GM18511 (cell line): ENCODE measurements at regions not wholly inside any gene's neighbourhood (a gene's known extent, or its start where the extent isn't known, plus 50 kb on each side); places are given as distances from the start of the nearest gene placed in this dataset.
"Not testable (repeated sequence)": the region's sequence is repeated elsewhere in the genome, so short reads cannot be mapped to it uniquely, and the experiment has no call there.

Experiments used
- ATAC-seq: cut with Tn5 transposase; IDR thresholded peaks from one replicate; pipeline ENCODE4 v1.9.1; 2021; ENCODE audit warnings: mild to moderate bottlenecking, moderate library complexity; ENCODE audit not compliant: unreplicated experiment

DNA sequence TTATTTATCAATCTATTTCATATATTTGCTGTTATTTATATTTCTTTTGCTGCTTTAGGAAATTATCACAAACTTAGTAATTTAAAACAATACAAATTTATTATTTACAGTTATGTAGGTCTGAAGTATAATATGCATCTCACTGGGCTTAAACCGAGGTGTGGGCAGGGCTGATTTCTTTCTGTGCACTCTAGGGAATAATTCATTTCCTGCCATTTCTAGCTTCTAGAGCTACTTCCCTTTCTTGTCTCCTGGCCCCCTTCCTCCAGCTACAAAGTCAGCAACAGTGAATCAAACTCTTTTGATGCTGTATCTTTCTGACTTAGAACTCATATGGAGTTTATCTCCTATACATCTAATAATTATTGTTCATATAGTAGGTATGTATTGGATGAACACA, 303.5 kb upstream of the ARSJ start:
- peak; percentile 80 for ATAC-seq

DNA sequence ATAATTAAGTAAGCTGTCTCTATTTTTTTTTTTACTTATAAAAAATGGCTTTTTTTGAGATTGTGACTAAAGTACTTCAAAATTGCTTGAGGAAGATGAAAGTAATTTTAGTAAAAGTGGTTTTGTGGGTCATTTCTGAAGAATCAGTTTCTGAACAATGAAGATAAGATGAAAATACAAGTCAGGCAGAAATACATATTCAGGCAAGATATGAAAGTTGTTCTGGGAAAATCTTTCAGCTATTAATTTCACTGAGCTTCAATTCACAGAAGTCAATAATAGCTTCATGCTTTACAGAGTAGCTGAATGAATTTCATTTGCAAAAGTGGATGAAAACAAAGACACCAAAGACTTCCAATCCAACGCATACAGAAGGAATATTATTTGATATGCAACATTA, 305.2 kb upstream of the ARSJ start:
- peak; percentile 76 for ATAC-seq

DNA sequence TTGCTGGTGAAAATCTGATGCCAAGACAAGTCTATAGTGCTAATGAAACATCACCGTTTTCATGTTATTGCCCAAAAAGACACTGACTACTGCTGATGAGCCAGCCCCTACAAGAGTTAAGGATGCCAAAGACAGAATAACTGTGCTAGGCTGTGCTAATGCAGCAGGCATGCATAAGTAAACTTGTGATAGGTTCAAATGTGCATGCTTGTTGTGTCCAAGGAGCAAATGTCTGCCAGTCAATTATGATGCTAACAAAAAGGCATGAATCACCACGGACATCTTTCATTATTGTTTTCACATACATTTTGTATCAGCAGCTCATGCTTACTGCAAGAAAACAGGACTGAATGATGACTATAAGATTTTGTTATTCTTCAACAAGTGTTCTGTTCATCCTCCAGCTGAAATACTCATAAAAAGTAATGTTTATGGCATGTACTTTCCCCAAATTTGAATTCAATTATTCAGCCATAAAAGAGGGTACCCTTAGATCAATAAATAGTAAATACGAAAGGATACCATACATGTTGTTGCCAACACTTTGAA, 306.9 kb upstream of the ARSJ start:
- ATAC-seq = no peak

DNA sequence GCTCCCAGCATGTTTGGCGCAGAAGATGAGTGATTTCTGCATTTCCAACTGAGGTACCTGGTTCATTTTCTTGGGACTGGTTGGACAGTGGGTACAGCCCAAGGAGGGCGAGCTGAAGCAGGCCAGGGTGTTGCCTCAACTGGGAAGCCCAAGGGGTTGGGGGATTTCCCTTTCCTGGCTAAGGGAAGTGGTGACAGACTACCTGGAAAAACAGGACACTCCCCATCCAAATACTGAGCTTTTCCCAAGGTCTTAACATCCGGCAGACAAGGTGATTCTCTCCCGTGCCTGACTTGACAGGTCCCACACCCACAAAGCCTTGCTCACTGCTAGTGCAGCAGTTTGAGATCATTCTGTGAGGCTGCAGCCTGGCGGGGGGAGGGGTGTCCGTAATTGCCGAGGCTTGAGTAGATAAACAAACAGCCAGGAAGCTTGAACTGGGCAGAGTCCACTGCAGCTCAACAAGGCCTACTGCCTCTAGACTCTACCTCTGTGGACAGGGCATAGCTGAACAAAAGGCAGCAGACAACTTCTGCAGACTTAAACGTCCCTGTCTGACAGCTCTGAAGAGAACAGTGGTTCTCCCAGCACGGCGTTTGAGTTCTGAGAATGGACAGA, 307.7 kb upstream of the ARSJ start:
- no peak for ATAC-seq

DNA sequence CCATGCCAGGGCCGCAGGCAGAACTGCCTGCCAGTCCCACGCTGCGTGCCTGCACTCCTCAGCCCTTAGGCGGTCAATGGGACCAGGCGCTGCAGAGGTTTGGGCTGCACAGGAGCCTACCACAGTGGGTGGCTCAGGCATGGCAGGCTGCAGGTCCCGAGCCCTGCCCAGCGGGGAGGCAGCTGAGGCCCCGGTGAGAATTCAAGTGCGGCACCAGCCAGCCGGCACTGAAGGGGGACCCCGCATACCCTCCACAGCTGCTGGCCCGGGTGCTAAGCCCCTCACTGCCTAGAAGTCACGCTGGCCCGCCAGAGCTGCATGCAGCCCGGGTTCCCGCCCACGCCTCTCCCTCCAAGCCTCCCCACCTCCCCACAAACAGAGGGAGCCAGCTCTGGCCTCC, 302.5 kb upstream of the UGT8 start:
- ATAC-seq = no peak

DNA sequence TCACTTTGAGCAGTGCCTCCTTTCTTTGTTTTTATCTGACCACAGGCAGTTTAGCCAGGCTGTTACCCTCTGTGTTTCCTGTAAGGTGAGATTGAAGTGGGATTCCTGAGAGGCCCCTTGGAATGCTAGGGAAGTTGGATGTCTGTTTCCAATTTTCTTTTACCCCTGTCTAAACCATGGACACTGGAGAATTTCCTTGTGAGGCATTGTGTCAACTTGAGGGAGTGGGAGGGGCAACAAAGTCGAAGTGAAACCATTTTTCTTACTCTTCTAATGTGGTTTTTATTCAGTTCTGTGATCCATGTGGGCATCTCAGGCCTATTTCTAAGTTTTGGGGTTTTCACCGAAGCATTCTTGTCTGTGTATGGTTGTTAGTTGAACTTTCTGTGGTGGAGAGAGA, 296.1 kb upstream of the UGT8 start:
- peak; percentile 68 for ATAC-seq

DNA sequence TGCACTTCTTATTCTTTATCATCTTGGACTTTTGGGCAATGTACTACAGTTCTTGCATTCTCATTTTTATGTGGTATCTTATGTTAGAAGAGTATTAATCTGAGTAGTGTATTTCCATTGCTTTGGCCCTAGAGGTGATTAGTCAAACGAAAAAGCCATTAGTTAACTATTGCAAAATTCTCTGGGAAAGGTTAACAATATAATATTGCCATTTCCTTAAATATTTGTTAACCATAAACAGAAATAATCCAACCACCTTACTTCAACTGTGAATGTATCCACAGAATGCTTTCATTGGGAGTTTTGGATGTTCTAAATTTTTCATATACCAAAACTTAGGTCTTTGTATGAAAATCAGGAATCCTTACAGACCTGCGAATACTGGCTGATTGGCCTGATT, 294.6 kb upstream of the UGT8 start:
- ATAC-seq = no peak

DNA sequence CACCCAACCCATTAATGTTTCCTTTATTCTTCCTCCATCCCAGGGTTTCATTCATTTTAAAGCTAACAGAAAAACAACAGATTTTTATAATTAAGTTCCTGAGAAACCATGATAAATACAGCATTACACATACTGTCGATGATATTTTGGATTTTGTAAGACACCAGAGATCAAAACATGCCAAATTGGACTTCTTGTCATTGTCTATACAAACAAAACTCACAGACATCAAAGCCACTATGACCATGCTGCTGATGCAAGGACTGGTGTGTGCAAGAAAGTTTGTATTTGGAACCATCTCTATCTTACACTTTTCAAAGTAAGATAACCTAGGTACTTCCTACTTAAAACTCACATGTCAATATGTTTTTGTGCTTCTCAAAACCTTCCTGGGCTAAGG, 294.0 kb upstream of the UGT8 start:
- ATAC-seq = no peak

DNA sequence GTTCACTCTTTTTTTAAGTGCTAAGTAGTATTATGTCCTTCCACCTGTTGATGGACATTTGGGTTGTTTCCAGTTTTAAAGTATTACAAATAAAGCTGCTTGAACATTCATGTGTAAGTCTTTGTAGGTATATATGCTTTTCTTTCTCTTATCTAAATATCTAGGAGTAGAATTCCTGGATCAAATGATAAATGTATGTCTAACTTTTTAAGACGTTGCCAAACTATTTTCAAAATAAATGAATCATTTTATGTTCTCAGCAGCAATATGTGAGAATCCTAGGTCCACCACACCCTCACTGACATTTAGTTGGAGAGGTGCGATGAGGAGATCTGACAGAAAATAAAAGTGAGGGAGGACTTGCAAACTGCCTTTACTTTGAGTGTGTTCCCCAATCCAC, 291.7 kb upstream of the UGT8 start:
- no peak for ATAC-seq

DNA sequence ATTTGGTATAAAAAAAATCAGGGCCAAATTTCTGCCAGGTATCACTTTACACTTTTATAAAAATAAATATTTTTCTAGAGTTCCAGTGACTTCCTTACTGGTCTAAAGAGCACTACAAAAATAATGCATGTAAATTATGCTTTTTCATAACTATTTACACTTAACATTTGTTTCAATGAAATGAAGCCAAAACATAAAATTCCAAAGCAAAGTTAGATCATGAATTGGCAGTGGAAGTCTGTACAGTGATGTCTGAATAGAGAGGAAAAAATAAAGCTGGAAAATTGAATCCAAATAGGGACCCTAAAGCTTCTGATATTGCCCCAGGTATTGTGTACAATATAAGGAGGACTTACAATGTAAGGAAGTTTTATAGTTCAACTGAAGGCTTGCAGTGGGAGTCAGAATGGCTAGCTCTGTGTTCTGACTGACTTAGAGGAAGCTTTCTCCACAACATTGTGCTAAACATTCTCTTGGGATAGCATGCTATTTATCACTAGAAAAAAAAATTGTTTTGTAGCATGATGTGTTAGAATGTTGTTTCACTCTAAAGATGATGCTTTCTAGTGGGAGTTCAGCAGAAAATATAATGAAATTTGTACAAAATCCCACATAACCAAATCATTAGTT, 288.2 kb upstream of the UGT8 start:
- no peak for ATAC-seq

DNA sequence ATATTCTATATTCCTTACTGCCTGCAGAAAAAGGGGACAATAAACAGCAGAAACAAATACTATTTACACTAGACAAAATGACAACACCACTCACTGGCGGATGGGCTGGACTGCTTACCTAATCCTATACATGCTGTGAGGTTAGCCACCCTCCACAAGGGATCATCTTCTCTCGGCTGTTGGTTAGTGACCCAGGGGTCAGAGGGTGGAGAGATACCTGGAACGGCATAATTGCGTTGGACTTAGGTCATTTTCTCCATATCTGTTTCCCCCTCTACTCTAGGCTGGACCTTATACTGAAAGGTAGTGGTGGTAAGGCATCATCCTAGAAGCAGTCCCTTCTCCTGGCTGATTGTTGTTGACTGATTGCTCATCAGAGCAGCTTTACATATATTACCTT, 286.8 kb upstream of the UGT8 start:
- ATAC-seq = no peak

DNA sequence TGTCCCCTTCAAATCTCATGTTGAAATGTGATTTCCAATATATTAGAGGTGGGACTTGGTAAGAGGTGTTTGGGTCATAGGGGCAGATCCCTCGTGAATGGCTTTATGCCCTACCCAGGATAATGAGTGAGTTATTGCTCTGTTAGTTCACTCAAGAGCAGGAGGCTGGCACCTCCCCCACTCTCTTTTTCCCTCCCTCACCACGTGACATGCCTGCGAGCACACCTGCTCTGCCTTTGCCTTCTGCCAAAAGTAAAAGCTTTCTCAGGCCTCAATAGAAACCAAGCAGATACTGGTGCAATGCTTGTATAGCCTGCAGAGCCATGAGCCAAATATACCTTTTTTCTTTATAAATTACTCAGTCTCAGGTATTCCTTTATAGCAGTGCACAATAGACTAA, 286.3 kb upstream of the UGT8 start:
- ATAC-seq = no peak

DNA sequence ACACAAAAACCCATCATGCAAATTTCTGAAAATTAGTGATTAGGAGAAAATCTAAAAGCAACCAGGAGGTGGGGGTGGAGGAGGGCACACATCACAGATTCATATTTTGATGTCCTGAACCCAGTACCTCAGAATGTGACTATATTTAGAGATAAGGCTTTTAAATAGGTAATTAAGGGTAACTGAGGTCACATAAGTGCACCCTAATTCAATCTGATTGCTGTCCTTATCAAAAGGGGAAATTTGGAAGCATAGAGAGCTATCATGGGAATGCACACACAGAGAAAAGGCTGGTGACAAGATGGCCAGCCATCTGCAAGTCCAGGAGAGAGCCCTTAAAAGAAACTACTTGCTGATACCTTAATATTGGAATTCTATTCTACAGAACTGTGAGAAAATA, 281.8 kb upstream of the UGT8 start:
- ATAC-seq = no peak

DNA sequence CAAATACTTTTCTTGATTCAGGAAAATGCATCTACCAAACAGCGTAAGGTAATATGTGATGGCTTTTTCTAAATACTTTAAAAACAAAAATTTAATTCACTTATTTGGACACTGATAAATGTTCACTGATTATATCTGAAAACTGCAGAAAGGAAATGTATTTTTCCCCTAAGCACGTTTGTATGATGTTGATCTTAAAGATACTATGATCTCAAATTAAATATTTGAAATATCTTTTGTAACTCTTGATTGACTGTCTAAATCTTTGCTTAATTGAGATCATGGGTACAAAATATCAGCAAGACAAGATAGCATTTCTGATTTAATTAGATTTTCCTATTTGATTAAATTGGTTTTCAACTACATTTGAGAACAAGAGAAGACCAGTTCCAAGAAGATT, 281.0 kb upstream of the UGT8 start:
- no peak for ATAC-seq

DNA sequence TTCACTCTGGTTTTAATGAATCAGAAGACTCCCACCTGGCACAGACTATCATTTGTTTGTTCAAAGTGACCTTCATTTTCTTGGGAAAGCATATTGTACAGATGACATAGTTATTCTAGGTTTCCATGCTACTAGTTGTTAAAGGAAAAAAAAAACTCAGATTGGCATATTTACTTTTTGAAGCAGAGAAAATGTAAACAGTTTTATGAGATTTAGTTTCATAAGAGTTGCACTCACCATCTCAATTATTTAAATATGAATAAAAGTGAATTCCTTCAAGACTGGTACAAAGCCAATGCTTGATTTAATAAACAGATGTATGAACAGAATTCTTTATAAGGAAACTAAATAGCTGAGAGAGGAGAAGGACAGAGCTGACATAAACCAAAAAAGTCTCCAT, 280.3 kb upstream of the UGT8 start:
- ATAC-seq = no peak

DNA sequence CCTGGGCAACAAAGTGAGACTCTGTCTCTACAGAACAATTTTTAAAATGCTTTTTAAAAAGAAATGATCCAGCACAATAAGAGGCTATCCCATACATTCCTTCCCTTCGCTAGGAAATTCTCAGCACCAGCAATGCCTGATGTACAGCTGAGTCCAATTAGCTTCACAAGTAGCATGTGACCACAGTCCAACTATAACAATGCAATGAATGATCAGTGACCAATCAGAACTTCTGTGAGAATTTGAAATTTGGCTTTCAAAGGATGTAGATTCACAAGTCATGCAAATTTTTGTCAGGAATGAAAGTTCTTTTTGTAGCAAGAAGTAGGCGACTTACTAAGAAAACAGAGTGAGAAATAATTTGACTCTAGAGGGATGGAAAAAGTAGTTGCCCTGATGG, 278.5 kb upstream of the UGT8 start:
- no peak for ATAC-seq

DNA sequence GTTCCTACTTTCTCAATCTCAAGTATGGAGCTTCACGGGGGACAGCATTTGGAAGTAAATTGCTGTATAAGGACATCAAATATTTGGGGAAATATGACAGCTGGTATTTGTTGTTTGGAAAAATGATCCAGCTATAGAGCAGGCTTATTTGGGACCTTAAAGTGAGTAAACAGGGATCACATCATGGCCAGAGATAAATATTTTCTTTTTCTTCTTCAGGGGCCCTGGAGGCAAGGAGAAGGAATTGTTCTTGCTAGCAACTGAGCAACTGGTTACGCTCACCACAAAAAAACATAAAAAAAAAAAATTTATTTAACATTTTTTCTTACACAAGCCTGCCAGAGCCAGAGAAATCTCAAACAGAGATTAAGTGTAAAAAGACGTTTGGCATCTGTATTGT, 277.2 kb upstream of the UGT8 start:
- ATAC-seq = no peak

DNA sequence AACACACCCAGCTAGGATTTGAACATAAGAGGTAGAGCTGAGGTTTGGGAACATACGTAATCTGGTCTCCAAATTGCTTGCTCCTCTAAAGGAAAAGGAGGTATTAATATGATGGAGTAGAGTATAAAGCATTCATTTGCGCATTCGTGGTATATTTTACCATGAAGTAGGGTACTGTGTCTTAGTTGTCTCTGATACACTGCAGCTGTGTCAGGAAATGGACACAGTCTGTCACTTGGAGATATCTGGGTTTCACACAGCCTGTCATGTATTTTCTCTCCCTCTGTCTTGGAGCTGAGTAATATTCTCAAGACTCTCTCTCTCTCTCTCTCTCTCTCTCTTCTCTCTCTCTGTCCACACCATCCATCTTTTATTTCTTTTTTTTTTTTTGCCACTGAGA, 274.8 kb upstream of the UGT8 start:
- ATAC-seq = no peak

DNA sequence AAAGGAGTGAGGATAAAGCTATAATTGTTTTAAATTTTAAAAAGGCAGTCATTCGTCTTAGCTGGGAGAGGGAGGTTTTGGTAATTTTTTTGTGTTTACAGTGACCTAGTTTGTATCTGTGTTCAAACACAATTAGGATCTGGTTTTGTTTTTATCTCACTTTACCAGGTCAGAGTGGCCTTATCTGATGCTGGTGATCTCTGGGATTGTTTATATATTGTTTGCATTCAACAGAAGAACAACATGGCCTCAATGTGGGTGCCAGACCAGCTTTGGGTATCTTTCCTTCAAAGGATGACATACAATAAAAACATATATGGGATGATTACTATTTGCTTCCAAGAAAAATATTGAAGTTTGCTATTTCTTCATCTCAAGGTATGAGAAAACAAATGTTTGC, 272.2 kb upstream of the UGT8 start:
- ATAC-seq = no peak

DNA sequence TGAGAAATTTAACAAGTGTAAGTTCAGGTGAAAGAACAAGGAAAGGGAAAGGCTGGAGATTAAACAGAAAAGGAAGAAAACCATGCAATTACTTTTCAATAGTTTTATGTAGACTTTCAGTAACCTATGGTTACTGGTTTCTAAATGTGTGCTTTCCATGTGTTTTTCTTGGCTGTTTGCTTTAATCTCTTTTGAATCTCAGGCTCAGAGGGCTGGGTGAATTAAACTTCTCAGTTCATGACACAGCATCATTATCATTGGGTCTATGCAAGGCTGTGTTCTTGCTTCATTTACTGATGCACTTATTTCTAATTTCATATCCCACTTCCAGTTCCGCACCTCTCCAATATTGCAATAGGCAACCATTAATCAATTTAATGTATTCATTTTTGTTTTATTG, 266.5 kb upstream of the UGT8 start:
- no peak for ATAC-seq

DNA sequence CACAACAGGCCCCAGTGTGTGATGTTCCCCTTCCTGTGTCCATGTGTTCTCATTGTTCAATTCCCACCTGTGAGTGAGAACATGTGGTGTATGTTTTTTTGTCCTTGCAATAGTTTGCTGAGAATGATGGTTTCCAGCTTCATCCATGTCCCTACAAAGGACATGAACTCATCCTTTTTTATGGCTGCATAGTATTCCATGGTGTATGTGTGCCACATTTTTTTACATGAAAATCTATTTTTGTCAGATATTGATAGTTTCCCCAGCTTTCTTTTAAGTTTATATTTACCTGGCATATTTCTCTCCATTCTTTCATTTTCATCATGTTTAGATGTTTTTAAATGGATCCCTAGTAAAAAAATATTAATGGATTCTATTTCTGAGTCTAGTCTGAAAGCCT, 264.2 kb upstream of the UGT8 start:
- ATAC-seq = not testable (repeated sequence)

DNA sequence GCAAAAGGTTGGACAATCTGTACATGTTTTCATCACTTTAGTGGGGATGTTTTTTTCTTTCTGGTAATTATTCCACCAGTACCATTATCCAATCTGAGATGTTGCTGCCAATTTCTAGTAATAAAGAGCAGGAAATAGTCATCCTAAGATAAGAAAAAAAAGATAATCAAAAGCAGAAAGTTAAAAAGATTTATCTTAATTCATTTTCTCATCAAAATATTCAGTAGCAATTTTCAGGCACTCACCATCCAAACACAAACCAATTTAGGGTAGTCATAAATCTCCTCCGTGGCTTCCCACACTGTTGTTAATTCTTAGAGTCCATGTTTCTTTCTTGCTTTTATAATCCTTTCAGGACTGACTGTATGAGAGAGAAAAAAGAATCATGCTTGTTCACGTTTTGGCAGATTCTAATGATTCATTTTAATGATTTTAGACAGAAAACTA, 263.7 kb upstream of the UGT8 start:
- no peak for ATAC-seq

DNA sequence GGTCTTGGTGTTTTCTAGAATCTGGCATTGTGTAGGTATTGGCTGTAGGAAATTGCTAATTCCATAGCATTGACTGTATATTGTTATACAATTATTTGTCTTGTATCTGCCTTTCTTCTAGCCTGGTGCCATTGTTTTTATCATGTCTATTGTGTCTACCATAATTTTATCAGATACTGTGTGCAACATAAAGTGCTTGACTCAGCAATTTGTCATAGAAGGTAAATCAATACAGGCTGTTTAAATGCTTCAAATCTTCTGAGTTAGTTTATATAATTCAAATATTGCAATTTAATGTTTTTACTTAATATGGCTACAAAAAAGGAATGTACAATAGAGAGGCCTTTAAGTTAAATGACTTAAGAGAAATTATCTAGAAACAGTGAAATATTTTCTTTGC, 263.3 kb upstream of the UGT8 start:
- ATAC-seq = no peak
